Neuronal stem cell (in vitro differentiated cells): ENCODE measurements at regions not wholly inside any gene's neighbourhood (a gene's known extent, or its start where the extent isn't known, plus 50 kb on each side); places are given as distances from the start of the nearest gene placed in this dataset.

ENCODE experiments used
- DNase-seq: peaks from one replicate; pipeline ENCODE4 v3.0.0-alpha.2; 2013; ENCODE audit warnings: low spot score
- H2AFZ ChIP-seq: one replicate; pipeline ENCODE4 v1.6.1; 2013; ENCODE audit warnings: mild to moderate bottlenecking, low read length, inconsistent platforms
- H2AK5ac ChIP-seq: 2 replicates; pipeline ENCODE4 v1.6.1; 2013; ENCODE audit warnings: low read depth, mild to moderate bottlenecking, inconsistent platforms, low read length, moderate library complexity, mixed read lengths
- H2BK120ac ChIP-seq: 2 replicates; pipeline ENCODE4 v1.6.1; 2013; ENCODE audit warnings: low read depth, mild to moderate bottlenecking, inconsistent platforms, low read length, moderate library complexity, mixed read lengths
- H2BK12ac ChIP-seq: one replicate; pipeline ENCODE4 v1.6.1; 2013; ENCODE audit warnings: low read length, inconsistent platforms
- H2BK15ac ChIP-seq: 2 replicates; pipeline ENCODE4 v1.6.1; 2013; ENCODE audit warnings: mild to moderate bottlenecking, low read length, inconsistent platforms, mixed read lengths
- H2BK5ac ChIP-seq: one replicate; pipeline ENCODE4 v1.6.1; 2013; ENCODE audit warnings: inconsistent platforms, mild to moderate bottlenecking, low read length, moderate library complexity
- H3K14ac ChIP-seq: one replicate; pipeline ENCODE4 v1.6.1; 2013; ENCODE audit warnings: low read length, inconsistent platforms
- H3K18ac ChIP-seq: 2 replicates; pipeline ENCODE4 v1.6.1; 2013; ENCODE audit warnings: low read length, inconsistent platforms
- H3K23ac ChIP-seq: 2 replicates; pipeline ENCODE4 v1.6.1; 2013; ENCODE audit warnings: low read depth, mild to moderate bottlenecking, mixed read lengths, low read length, inconsistent platforms; ENCODE audit not compliant: poor library complexity
- H3K27ac ChIP-seq: replicated peaks from 3 replicates; pipeline ENCODE4 v1.5.1; 2013; ENCODE audit warnings: low read length, inconsistent platforms
- H3K27me3 ChIP-seq, 3 experiments: 2 replicates each; pipeline ENCODE4 v1.6.1; 2013; ENCODE audit warnings: low read length in 3 of 3, mild to moderate bottlenecking in 2 of 3, inconsistent platforms in 1 of 3, low read depth in 1 of 3, mixed read lengths in 1 of 3, moderate library complexity in 1 of 3; ENCODE audit not compliant: control insufficient read depth in 3 of 3, insufficient read depth in 3 of 3
- H3K36me3 ChIP-seq, 2 donors: replicated peaks in 1 of 2; 2 replicates each; pipeline ENCODE4 v1.6.1; 2013; ENCODE audit warnings: low read length in 2 of 2; ENCODE audit not compliant: control insufficient read depth in 2 of 2, insufficient read depth in 2 of 2
- H3K4ac ChIP-seq: 2 replicates; pipeline ENCODE4 v1.6.1; 2013; ENCODE audit warnings: inconsistent platforms, mild to moderate bottlenecking, low read length, moderate library complexity
- H3K4me1 ChIP-seq, 2 donors: 1 replicate in 1 of 2; 2 replicates in 1 of 2; pipeline ENCODE4 v1.6.1; 2013; ENCODE audit warnings: low read length in 2 of 2, low read depth in 1 of 2; ENCODE audit not compliant: control insufficient read depth in 2 of 2, insufficient read depth in 1 of 2
- H3K4me2 ChIP-seq: one replicate; pipeline ENCODE4 v1.6.1; 2013; ENCODE audit warnings: mild to moderate bottlenecking, low read length, inconsistent platforms; ENCODE audit not compliant: insufficient read depth, poor library complexity, severe bottlenecking
- H3K4me3 ChIP-seq, 2 donors: 2 replicates each; pipeline ENCODE4 v1.5.1; 2013; ENCODE audit warnings: low read length in 2 of 2, mild to moderate bottlenecking in 2 of 2, inconsistent platforms in 1 of 2, moderate library complexity in 1 of 2
- H3K79me1 ChIP-seq: one replicate; pipeline ENCODE4 v1.6.1; 2013; ENCODE audit warnings: low read depth, mild to moderate bottlenecking, inconsistent platforms, low read length, moderate library complexity
- H3K9ac ChIP-seq: one replicate; pipeline ENCODE4 v1.6.1; 2013; ENCODE audit warnings: mild to moderate bottlenecking, low read depth, low read length, inconsistent platforms; ENCODE audit not compliant: poor library complexity
- H3K9me3 ChIP-seq, 2 donors: replicated peaks in 1 of 2; 2 replicates each; pipeline versions ENCODE3 to v1.6.1; 2013; ENCODE audit warnings: low read length in 2 of 2, mild to moderate bottlenecking in 2 of 2, inconsistent platforms in 1 of 2, low read depth in 1 of 2, mixed read lengths in 1 of 2, moderate library complexity in 1 of 2; ENCODE audit not compliant: control insufficient read depth in 2 of 2, insufficient read depth in 1 of 2
- H4K8ac ChIP-seq: one replicate; pipeline ENCODE4 v1.6.1; 2013; ENCODE audit warnings: low read depth, mild to moderate bottlenecking, inconsistent platforms, low read length, moderate library complexity
- H4K91ac ChIP-seq: one replicate; pipeline ENCODE4 v1.6.1; 2013; ENCODE audit warnings: low read length, low read depth, mild to moderate bottlenecking, inconsistent platforms; ENCODE audit not compliant: poor library complexity
- WGBS, 2 donors: extraction: QIAGEN DNeasy Blood & Tissue Kit; methylation state at CpG; one replicate each; pipeline ENCODE4 v1.1.7; 2013; ENCODE audit warnings: missing lambda C conversion rate in 2 of 2, mixed read lengths in 1 of 2; ENCODE audit not compliant: insufficient read length in 2 of 2, insufficient replicate concordance in 1 of 2; ENCODE audit errors: extremely low coverage in 2 of 2; 5-methylcytosine and 5-hydroxymethylcytosine counted together

GRCh38 chr5:113984928-113985327, 376.9 kb upstream of the KCNN2 start:
- Histone ChIP-seq H3K27me3 (no peaks in the 10 kb centered on the region), H4K91ac (no peak overlapping the region), H3K9me3 (no peaks in the 10 kb centered on the region), H3K27ac (no peak overlapping the region), H3K79me1 (no peaks in the 10 kb centered on the region), H3K14ac (no peak overlapping the region), H3K18ac (no peak overlapping the region), H3K4me1 (no peaks in the 10 kb centered on the region), H3K4me3 (no peak overlapping the region), H3K9ac (no peak overlapping the region), H2AK5ac (no peak overlapping the region), H3K23ac (no peak overlapping the region), H2BK15ac (no peak overlapping the region), H3K4ac (no peak overlapping the region), H2BK5ac (no peak overlapping the region), H2BK120ac (no peak overlapping the region), H4K8ac (no peak overlapping the region), H2BK12ac (no peak overlapping the region), H2AFZ (no peak overlapping the region), H3K4me2 (no peak overlapping the region), H3K36me3 (no peaks in the 10 kb centered on the region)
- no CpG with 5 or more reads among the region's 2 CpGs for WGBS, 2 donors
- no peak for DNase-seq

- H2BK15ac ChIP-seq, result no peak overlapping the region
- H3K18ac ChIP-seq, result no peak overlapping the region
- no peak overlapping the region for H2BK12ac ChIP-seq
- no peaks in the 10 kb centered on the region for H3K36me3 ChIP-seq
- H3K4me1 ChIP-seq, result no peaks in the 10 kb centered on the region
- H3K4ac ChIP-seq, result no peak overlapping the region
- WGBS, 2 donors, result no CpG with 5 or more reads among the region's 4 CpGs
- H3K4me2 ChIP-seq, result no peak overlapping the region
- H3K79me1 ChIP-seq, result no peaks in the 10 kb centered on the region
- no peaks in the 10 kb centered on the region for H3K9me3 ChIP-seq
- no peak overlapping the region for H3K23ac ChIP-seq
- no peak overlapping the region for H3K27ac ChIP-seq
- H3K27me3 ChIP-seq, result no peaks in the 10 kb centered on the region
- no peak overlapping the region for H3K4me3 ChIP-seq
- no peak overlapping the region for H2AFZ ChIP-seq
- H2BK120ac ChIP-seq, result no peak overlapping the region
- no peak for DNase-seq
- no peak overlapping the region for H2AK5ac ChIP-seq
- no peak overlapping the region for H3K9ac ChIP-seq
- no peak overlapping the region for H4K8ac ChIP-seq
- no peak overlapping the region for H2BK5ac ChIP-seq
- H4K91ac ChIP-seq, result no peak overlapping the region
- no peak overlapping the region for H3K14ac ChIP-seq
Measured at GRCh38 chr5:113985505-113985904, 376.4 kb upstream of the KCNN2 start.

DNA sequence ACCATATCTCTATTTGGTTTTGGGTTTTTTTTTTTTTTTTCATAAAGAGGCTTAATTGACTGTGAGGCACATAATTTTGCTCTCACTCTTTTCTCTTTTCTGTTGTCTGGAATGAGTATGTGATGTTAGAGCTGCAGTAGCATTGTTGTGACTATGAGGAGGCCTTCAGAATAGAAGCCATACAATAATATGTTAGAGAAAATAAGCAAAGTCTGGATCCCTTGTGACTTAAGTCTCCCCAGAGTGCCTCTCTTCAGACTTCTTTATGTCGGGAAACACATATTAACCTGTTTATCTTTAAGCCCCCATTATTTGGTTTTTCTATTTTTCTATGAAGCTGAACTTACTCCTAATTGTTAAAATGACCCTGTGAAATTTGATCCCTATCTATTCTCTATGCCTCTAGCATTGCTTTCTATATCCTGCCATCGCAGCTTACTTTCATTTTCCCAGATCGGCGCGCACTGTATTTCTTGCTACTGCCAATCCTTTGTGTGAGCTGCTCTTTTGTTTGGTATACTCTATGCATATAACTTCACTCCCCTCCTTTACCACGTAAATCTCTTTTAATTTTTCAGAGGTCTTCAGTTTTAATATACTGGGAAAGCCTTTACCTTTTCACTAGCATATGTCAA, 372.5 kb upstream of the KCNN2 start:
- H3K79me1 ChIP-seq, result no peaks in the 10 kb centered on the region

GRCh38 chr5:113989913-113990305, 372.0 kb upstream of the KCNN2 start:
- H2AK5ac ChIP-seq, result no peak overlapping the region
- no peak overlapping the region for H2AFZ ChIP-seq
- no peak overlapping the region for H2BK15ac ChIP-seq
- H3K27ac ChIP-seq, result no peak overlapping the region
- no peak overlapping the region for H3K4ac ChIP-seq
- H3K4me1 ChIP-seq, result no peaks in the 10 kb centered on the region
- no peak overlapping the region for H2BK120ac ChIP-seq
- no peak overlapping the region for H4K91ac ChIP-seq
- no peak for DNase-seq
- no peak overlapping the region for H2BK12ac ChIP-seq
- no peak overlapping the region for H2BK5ac ChIP-seq
- no peak overlapping the region for H4K8ac ChIP-seq
- H3K18ac ChIP-seq, result no peak overlapping the region
- no peak overlapping the region for H3K9ac ChIP-seq
- no peak overlapping the region for H3K4me2 ChIP-seq
- H3K36me3 ChIP-seq, result no peaks in the 10 kb centered on the region
- no peak overlapping the region for H3K14ac ChIP-seq
- no peak overlapping the region for H3K23ac ChIP-seq
- H3K27me3 ChIP-seq, result no peaks in the 10 kb centered on the region
- H3K4me3 ChIP-seq, result no peak overlapping the region
- no peaks in the 10 kb centered on the region for H3K9me3 ChIP-seq
- no peaks in the 10 kb centered on the region for H3K79me1 ChIP-seq

More for the DNA sequence above, 372.5 kb upstream of the KCNN2 start:
- Histone ChIP-seq H3K4me1 (no peaks in the 10 kb centered on the region), H2BK120ac (no peak overlapping the region), H3K23ac (no peak overlapping the region), H3K36me3 (no peaks in the 10 kb centered on the region), H3K9ac (no peak overlapping the region), H3K27ac (no peak overlapping the region), H3K9me3 (no peaks in the 10 kb centered on the region), H2BK15ac (no peak overlapping the region), H2BK5ac (no peak overlapping the region), H3K4me3 (no peak overlapping the region), H4K8ac (no peak overlapping the region), H3K14ac (no peak overlapping the region), H3K18ac (no peak overlapping the region), H4K91ac (no peak overlapping the region), H2AFZ (no peak overlapping the region), H2AK5ac (no peak overlapping the region), H3K4me2 (no peak overlapping the region), H3K4ac (no peak overlapping the region), H3K27me3 (no peaks in the 10 kb centered on the region), H2BK12ac (no peak overlapping the region)
- WGBS, 2 donors, result no CpG with 5 or more reads among the region's 6 CpGs
- DNase-seq, result no peak
